Lower lobe of right lung (tissue), 2 donors: ENCODE measurements at regions not wholly inside any gene's neighbourhood (a gene's known extent, or its start where the extent isn't known, plus 50 kb on each side); places are given as distances from the start of the nearest gene placed in this dataset.
"Not testable (repeated sequence)": the region's sequence is repeated elsewhere in the genome, so short reads cannot be mapped to it uniquely, and the experiment has no call there.

Experiments used
- ATAC-seq, 2 donors: fragments of 200-7000 bp; cut with Tn5 transposase; one replicate each; pipeline ENCODE4 v1.9.1; 2020 to 2022; ENCODE audit warnings: mild to moderate bottlenecking in 2 of 2, moderate library complexity in 2 of 2
- DNase-seq: peaks from one replicate; pipeline ENCODE4 v3.0.0-alpha.2; 2020
- H3K27ac ChIP-seq: fragments of 200-600 bp; one replicate; pipeline ENCODE4 v1.8.0; 2022
- H3K27me3 ChIP-seq: fragments of 200-600 bp; one replicate; pipeline ENCODE4 v1.8.0; 2022; ENCODE audit warnings: low read depth
- H3K36me3 ChIP-seq: fragments of 200-600 bp; one replicate; pipeline ENCODE4 v1.8.0; 2022; ENCODE audit warnings: mild to moderate bottlenecking
- H3K4me1 ChIP-seq: fragments of 200-600 bp; one replicate; pipeline ENCODE4 v1.8.0; 2022
- H3K4me3 ChIP-seq: fragments of 200-600 bp; one replicate; pipeline ENCODE4 v1.8.0; 2022; ENCODE audit warnings: mild to moderate bottlenecking
- H3K9me3 ChIP-seq: fragments of 200-600 bp; one replicate; pipeline ENCODE4 v1.8.0; 2022
- CTCF ChIP-seq: fragments of 200-600 bp; IDR thresholded peaks from one replicate; pipeline ENCODE4 v1.8.0; 2022; ENCODE audit warnings: antibody characterized with exemption, mild to moderate bottlenecking
- intact Hi-C: fragments of 100-400 bp; cut with DNase I; formaldehyde crosslinking; loops from one replicate; pipeline ENCODE4 v1.11.0; 2022
- donor health status: DM: no; HTN: yes; CAD: no; lungs with severe emphysema.

GRCh38 chrX:148080593-148080992, 99.5 kb downstream of the FMR1NB start:
- ATAC-seq, result no peak
- intact Hi-C loops, result no loop called here
- no peak for TF ChIP-seq CTCF
- H3K4me1 ChIP-seq, result no peaks in the 10 kb centered on the region
- no peak overlapping the region for H3K4me3 ChIP-seq
- no peaks in the 10 kb centered on the region for H3K9me3 ChIP-seq
- no peaks in the 10 kb centered on the region for H3K27me3 ChIP-seq
- H3K27ac ChIP-seq, result no peak overlapping the region
- H3K36me3 ChIP-seq, result no peaks in the 10 kb centered on the region
- no peak for DNase-seq

- no peak for ATAC-seq
- H3K27me3 ChIP-seq, result no peaks in the 10 kb centered on the region
- no peaks in the 10 kb centered on the region for H3K36me3 ChIP-seq
- intact Hi-C loops, result no loop called here
- no peak overlapping the region for H3K27ac ChIP-seq
- no peaks in the 10 kb centered on the region for H3K4me1 ChIP-seq
- H3K9me3 ChIP-seq, result no peaks in the 10 kb centered on the region
- H3K4me3 ChIP-seq, result no peak overlapping the region
- TF ChIP-seq CTCF, result no peak
- DNase-seq, result no peak
These were observed 103.5 kb downstream of the FMR1NB start for GRCh38 chrX:148084611-148085010.

- no peak for ATAC-seq
These were observed 139.0 kb downstream of the FMR1NB start for GRCh38 chrX:148120151-148120550.

GRCh38 chrX:148120999-148121623, 140.0 kb downstream of the FMR1NB start:
- intact Hi-C loops, result no loop called here
- no peaks in the 10 kb centered on the region for H3K36me3 ChIP-seq
- no peaks in the 10 kb centered on the region for H3K9me3 ChIP-seq
- H3K4me3 ChIP-seq, result no peak overlapping the region
- DNase-seq, result no peak
- H3K27me3 ChIP-seq, result no peaks in the 10 kb centered on the region
- ATAC-seq, result no peak
- H3K27ac ChIP-seq, result no peak overlapping the region
- H3K4me1 ChIP-seq, result no peaks in the 10 kb centered on the region
- TF ChIP-seq CTCF, result no peak

More at GRCh38 chrX:148120151-148120550, 139.0 kb downstream of the FMR1NB start:
- Histone ChIP-seq H3K4me3 (no peak overlapping the region), H3K9me3 (no peaks in the 10 kb centered on the region), H3K36me3 (no peaks in the 10 kb centered on the region), H3K4me1 (no peaks in the 10 kb centered on the region), H3K27me3 (no peaks in the 10 kb centered on the region), H3K27ac (no peak overlapping the region)
- intact Hi-C loops, result no loop called here
- DNase-seq, result no peak
- TF ChIP-seq CTCF, result no peak

GRCh38 chrX:148128872-148129505, 147.9 kb downstream of the FMR1NB start:
- DNase-seq, H3K27ac ChIP-seq, intact Hi-C loops, H3K9me3 ChIP-seq, H3K27me3 ChIP-seq, H3K4me3 ChIP-seq, H3K36me3 ChIP-seq, H3K4me1 ChIP-seq, ATAC-seq: not testable (repeated sequence)

GRCh38 chrX:148133105-148133725, 152.1 kb downstream of the FMR1NB start:
- Histone ChIP-seq H3K4me1 (no peaks in the 10 kb centered on the region), H3K4me3 (no peak overlapping the region), H3K27ac (no peak overlapping the region), H3K9me3 (no peaks in the 10 kb centered on the region), H3K36me3 (no peaks in the 10 kb centered on the region), H3K27me3 (no peaks in the 10 kb centered on the region)
- intact Hi-C loops, result no loop called here
- TF ChIP-seq CTCF, result peak; percentile 13
- ATAC-seq (no peak), DNase-seq (no peak)
